Kidney (tissue), 13 donors: ENCODE measurements at regions not wholly inside any gene's neighbourhood (a gene's known extent, or its start where the extent isn't known, plus 50 kb on each side); places are given as distances from the start of the nearest gene placed in this dataset.

Source experiments
- DNase-seq, 5 donors: peaks; one replicate each; pipeline ENCODE4 v3.0.0-alpha.2; 2013 to 2020
- FAIRE-seq: peaks from 2 replicates; lab custom pipeline; 2012; peaks lifted over from hg19 to GRCh38; lab: Jason Lieb, UNC
- H3K27ac ChIP-seq, 2 donors: one replicate each; pipeline ENCODE4 v1.7.0; 2013; ENCODE audit warnings: low read depth in 2 of 2, low read length in 2 of 2, inconsistent platforms in 1 of 2
- H3K27me3 ChIP-seq: one replicate; pipeline ENCODE4 v1.7.1; 2013; ENCODE audit warnings: low read length, inconsistent platforms; ENCODE audit not compliant: control insufficient read depth, insufficient read depth
- H3K36me3 ChIP-seq, 3 donors: one replicate each; pipeline versions ENCODE4 v1.7.0 to v1.7.1; 2013; ENCODE audit warnings: low read length in 3 of 3, control low read depth in 1 of 3, inconsistent platforms in 1 of 3; ENCODE audit not compliant: insufficient read depth in 3 of 3, control insufficient read depth in 2 of 3
- H3K4me1 ChIP-seq, 3 donors: one replicate each; pipeline versions ENCODE4 v1.7.0 to v1.7.1; 2013; ENCODE audit warnings: low read length in 3 of 3, inconsistent platforms in 1 of 3, low read depth in 1 of 3; ENCODE audit not compliant: control insufficient read depth in 2 of 3, insufficient read depth in 2 of 3
- H3K4me3 ChIP-seq, 3 donors: one replicate each; pipeline versions ENCODE4 v1.7.0 to v1.8.1; 2013; ENCODE audit warnings: low read length in 3 of 3, control low read depth in 1 of 3, inconsistent platforms in 1 of 3
- H3K9ac ChIP-seq, 3 donors: one replicate each; pipeline versions ENCODE4 v1.7.0 to v1.7.1; 2013; ENCODE audit warnings: low read length in 3 of 3, control low read depth in 1 of 3, inconsistent platforms in 1 of 3
- H3K9me3 ChIP-seq, 3 donors: one replicate each; pipeline versions ENCODE4 v1.7.0 to v1.7.1; 2013; ENCODE audit warnings: low read length in 3 of 3, control low read depth in 1 of 3, inconsistent platforms in 1 of 3; ENCODE audit not compliant: control insufficient read depth in 2 of 3, insufficient read depth in 1 of 3
- CTCF ChIP-seq: IDR thresholded peaks from 3 replicates; pipeline ENCODE4 v1.5.1; 2012; ENCODE audit warnings: mild to moderate bottlenecking, moderate library complexity, borderline replicate concordance; ENCODE audit not compliant: insufficient read depth; ENCODE audit errors: extremely low read depth
- intact Hi-C: fragments of 100-400 bp; cut with DNase I; formaldehyde crosslinking; loops from one replicate; pipeline ENCODE4 v1.11.1; 2022
- donor health status: control.
- donor health status: control.
- donor health status: control.
- donor health status: control.
- donor health status: control.
- donor health status: DM: yes; HTN: yes; CAD: no.
- donor health status: Normal renal cell carcinoma (clear cell type).

GRCh38 chr2:16266571-16266970 lies 326.2 kb downstream of the MYCN start:
- Histone ChIP-seq H3K27ac (no peak overlapping the region), H3K4me1 (no peaks in the 10 kb centered on the region), H3K4me3 (no peak overlapping the region), H3K9ac (no peak overlapping the region), H3K36me3 (no peaks in the 10 kb centered on the region), H3K9me3 (no peaks in the 10 kb centered on the region), H3K27me3 (no peaks in the 10 kb centered on the region)
- TF ChIP-seq CTCF: no peak
- FAIRE-seq (no peak), DNase-seq (no peak)
- intact Hi-C loops: no loop called here

GRCh38 chr2:16264931-16265540 lies 324.7 kb downstream of the MYCN start:
- DNase-seq (no peak), FAIRE-seq (no peak)
- H3K27me3 ChIP-seq: no peaks in the 10 kb centered on the region
- no peak for TF ChIP-seq CTCF
- no peaks in the 10 kb centered on the region for H3K36me3 ChIP-seq
- no peaks in the 10 kb centered on the region for H3K4me1 ChIP-seq
- no peak overlapping the region for H3K27ac ChIP-seq
- intact Hi-C loops: no loop called here
- H3K9ac ChIP-seq: no peak overlapping the region
- H3K9me3 ChIP-seq: no peaks in the 10 kb centered on the region
- H3K4me3 ChIP-seq: no peak overlapping the region

GRCh38 chr2:16264491-16264890 lies 324.1 kb downstream of the MYCN start:
- Histone ChIP-seq H3K9me3 (no peaks in the 10 kb centered on the region), H3K36me3 (no peaks in the 10 kb centered on the region), H3K27me3 (no peaks in the 10 kb centered on the region), H3K4me3 (no peak overlapping the region), H3K4me1 (no peaks in the 10 kb centered on the region), H3K9ac (no peak overlapping the region), H3K27ac (no peak overlapping the region)
- TF ChIP-seq CTCF: no peak
- no peak for DNase-seq
- FAIRE-seq: no peak
- intact Hi-C loops: no loop called here
